GM18502 (cell line): ENCODE measurements at regions not wholly inside any gene's neighbourhood (a gene's known extent, or its start where the extent isn't known, plus 50 kb on each side); places are given as distances from the start of the nearest gene placed in this dataset.
A peak's percentile ranks its signal among the peaks of the same experiment; 100 is the strongest.

Source experiments
- ATAC-seq: cut with Tn5 transposase; IDR thresholded peaks from one replicate; pipeline ENCODE4 v1.9.1; 2021; ENCODE audit warnings: mild to moderate bottlenecking; ENCODE audit not compliant: unreplicated experiment, poor library complexity

DNA sequence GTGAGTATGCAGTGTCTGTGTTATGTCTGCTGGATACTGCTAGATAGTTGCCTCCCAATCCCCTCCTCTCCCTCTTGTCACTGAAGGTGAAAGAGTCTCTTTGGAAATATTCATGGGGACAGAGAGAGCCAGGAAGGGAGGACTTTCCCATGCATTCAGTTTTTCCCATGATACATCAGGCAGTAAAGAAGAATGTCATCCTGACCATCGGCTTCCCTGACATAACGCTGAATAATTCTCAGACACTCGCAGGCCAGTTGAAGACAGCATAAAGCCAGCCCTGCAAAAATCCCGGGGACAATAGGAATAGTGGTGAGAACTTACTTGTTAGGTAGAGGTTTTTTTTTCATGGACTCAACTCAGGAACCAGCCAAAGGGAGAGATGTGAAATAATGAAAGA, 58.1 kb downstream of the KLF4 start:
- ATAC-seq = no peak

DNA sequence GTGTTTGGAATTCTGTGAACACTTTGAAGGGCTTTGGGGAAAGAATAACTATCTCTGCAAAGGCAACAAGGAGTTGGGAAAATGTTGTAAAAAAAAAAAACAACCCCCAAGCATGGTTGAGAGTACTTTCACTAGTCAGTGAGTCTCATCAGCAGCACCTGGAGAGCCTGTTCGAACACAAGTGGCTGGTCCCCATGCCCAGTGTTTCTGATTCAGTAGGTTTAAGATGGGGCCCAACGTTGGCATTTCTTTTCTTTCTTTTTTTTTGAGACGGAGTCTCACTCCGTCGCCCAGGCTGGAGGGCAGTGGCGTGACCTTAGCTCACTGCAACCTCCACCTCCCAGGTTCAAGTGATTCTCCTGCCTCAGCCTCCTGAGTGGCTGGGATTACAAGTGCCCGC, 59.5 kb downstream of the KLF4 start:
- no peak for ATAC-seq

GRCh38 chr9:107426126-107426525, 63.4 kb downstream of the KLF4 start:
- no peak for ATAC-seq

DNA sequence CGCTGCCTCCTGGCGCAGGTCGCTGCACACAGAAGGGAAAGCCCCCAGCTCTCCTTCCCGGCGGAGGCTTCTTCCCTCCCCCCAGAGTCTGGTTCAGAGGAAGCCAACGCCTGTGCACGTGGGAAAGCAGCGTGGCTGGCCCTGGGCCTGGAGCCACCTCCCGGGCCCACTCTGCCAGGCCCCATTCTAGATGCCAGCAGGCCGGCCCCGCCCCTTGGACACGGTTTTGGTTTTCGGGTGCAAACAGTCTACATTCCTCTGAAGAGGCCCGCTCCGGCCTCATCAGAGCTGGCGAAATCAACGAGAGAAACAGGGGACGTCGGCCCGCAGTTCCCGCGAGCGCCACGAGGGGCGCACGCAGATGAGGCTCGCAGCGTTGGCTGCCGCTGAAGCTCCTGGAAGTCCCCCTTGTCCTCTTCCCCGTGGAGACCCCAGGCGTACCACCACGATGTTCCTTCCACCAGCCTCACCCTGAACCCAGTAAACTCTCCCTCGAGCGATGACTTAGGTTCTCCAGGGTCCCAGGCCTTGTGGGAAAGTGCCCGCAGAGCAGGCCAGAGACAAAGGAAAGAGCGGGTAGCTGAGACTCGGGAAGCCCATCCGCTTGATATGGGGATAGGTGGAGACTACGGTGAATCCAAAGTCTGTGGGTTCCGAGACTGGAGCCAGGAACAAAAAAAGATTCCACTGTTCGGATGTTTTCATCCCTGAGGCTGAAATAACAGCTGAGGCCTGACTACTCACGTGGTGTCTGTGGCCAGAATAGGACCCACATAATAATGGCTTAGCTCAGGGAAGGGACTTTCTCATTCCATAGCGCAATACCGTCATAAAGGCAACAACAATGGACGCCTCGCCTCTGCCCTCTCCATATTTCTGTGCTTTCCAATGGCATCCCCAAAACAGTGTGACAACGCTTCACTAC, 64.2 kb downstream of the KLF4 start:
- peak; percentile 93 for ATAC-seq

- no peak for ATAC-seq
Measured at GRCh38 chr9:107423540-107423939, 66.0 kb downstream of the KLF4 start.

- peak; percentile 48 for ATAC-seq
Measured at GRCh38 chr9:107422189-107423185, 67.1 kb downstream of the KLF4 start.

DNA sequence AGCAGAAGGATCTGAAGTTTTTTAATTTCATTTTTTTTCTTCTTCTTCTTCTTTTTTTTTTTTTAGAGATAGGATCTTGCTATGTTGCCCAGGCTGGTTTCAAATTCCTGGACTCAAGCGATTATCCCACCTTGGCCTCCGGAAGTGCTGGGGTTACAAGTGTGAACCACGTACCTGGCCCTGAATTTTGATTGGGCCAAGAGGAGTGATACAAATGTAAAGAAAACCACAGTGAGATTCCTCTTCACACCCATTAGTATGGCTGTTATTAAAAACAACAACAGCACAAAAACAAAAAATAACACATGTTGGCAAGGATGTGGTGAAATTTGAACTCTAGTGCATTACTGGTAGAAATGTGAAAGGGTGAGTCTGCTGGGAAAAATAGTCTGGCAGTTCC, 79.1 kb downstream of the KLF4 start:
- ATAC-seq = no peak

GRCh38 chr9:107409581-107410389, 79.8 kb downstream of the KLF4 start:
- no peak for ATAC-seq

DNA sequence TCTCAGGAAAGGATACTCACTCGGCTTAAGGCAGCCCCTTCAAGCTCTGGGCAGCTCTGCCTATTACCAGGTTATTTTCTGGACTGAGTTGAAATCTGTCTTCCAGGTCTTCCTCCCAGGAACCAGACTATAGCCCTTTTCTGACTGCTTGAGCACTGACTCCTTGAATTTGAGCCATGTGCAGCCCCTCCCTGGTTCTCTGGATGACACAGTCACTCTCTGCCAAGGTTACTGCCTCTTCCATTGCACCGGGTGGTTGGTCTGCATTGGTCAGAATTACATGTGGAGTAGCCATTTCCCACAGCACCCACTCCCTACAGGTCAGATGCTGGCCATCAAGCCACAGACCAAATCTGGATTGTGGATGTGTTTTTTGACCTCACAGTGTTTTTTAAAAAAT, 81.9 kb downstream of the KLF4 start:
- ATAC-seq = no peak

DNA sequence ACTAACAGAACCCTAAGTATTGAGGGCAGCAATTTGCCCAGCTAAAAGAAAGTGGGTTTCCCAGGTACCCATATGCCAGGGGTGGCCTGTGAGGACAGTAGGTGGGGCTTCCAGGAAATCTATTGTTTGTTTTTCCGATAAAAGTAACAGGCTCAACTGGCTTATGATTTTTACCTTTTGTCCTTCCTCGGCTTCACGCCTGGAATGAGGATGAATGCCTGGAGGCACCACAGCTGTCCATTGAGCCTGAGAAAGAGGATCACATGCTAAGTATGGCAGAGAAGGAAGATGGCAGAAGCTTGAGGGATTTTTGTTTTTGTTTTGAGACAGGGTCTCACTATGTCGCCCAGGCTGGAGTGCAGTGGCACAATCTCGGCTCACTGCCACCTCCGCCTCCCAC, 84.1 kb downstream of the KLF4 start:
- ATAC-seq = no peak

GRCh38 chr9:107404736-107405135, 84.8 kb downstream of the KLF4 start:
- ATAC-seq = no peak

- ATAC-seq = no peak
Measured at GRCh38 chr9:107404161-107404560, 85.4 kb downstream of the KLF4 start.

DNA sequence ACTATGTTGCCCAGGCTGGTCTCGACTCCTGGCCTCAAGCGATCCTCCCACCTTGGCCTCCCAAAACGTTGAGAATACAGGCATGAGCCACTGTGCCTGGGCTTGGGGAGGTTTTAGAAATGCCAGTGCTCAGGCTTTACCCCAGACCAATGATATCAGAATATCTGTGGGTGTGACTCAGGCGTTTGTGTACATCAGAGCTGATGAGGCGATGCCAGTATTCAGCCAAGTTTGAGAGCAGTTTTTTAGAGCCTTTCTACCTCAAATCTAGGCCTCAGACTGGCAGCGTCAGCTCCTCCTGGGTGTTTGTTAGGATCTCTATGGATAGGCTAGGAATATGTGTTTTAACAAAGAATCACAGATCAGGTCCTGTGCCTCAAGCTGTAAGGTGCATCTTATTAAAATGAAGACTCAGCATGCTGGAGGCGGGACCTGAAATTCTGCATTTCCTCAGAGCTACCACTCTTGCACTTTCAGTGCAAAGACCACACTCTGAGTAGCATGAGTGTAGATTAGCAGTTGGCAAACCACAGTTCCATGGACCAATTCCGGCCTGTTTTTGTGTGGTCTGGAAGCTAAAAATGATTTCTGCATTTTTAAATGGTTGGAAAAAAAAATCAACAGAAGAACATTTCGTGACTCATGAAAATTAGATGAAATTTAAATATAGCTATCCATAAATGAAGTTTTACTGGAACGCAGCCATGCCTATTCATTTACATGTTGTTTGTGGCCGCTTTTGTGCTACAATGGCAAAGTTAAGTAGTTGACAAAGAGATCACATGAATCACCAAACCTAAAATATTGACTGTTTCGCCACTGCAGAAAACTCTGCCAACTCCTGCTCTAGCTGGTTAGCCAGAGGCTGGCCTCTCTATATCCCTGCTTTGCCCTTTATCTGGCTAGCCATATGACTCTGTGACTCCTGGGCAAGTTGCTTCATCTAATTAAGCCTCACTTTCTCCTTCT, 92.2 kb downstream of the KLF4 start:
- no peak for ATAC-seq

DNA sequence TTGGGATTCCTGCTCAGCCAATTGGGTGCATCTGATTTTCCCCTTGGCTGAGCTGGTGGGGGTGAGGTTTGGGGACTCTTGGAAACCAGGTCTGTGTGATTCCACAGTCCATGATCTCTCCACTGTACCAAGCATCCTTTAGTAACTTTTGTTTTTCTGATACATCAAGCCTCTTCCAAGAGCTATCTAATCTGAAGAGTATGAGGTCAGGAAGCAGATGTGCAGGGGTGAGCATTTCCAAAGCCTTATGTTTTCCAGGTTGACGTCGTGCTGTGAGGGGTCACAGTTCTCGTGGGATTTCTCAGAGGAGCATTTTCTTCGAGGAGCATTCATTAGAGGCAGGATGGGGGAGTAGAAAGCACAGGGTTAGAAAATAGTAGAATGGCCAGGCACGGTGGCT, 95.3 kb downstream of the KLF4 start:
- ATAC-seq = no peak

- no peak for ATAC-seq
Measured at GRCh38 chr9:107390778-107391177, 98.8 kb downstream of the KLF4 start.

- no peak for ATAC-seq
Measured at GRCh38 chr9:107390279-107390678, 99.3 kb downstream of the KLF4 start.

- no peak for ATAC-seq
Measured at GRCh38 chr9:107389617-107390071, 99.9 kb downstream of the KLF4 start.

GRCh38 chr9:107388890-107389289, 100.7 kb downstream of the KLF4 start:
- ATAC-seq = no peak

DNA sequence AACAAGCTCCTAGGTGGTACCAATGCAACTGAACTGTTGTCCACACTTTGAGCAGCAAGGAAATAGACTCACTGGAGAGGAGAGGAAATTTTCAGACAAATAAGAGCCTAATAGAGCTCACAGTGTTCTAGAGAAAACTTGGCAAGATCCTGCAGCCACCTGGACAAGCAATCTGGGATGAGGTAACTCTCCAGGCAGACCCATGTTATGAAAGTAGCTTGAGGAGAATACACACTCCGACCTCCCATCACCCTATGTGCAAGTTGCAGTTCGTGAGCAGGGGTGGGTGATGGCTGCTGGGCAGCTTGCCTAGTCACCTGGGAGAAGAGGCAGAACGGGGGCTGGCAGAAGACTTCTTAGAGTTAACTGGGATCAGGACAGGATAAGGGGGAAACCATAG, 102.2 kb downstream of the KLF4 start:
- ATAC-seq = no peak
